ENCODE measurements at regions not wholly inside any gene's neighbourhood (a gene's known extent, or its start where the extent isn't known, plus 50 kb on each side); places are given as distances from the start of the nearest gene placed in this dataset.
"Not testable (repeated sequence)": the region's sequence is repeated elsewhere in the genome, so short reads cannot be mapped to it uniquely, and the experiment has no call there.

DNA sequence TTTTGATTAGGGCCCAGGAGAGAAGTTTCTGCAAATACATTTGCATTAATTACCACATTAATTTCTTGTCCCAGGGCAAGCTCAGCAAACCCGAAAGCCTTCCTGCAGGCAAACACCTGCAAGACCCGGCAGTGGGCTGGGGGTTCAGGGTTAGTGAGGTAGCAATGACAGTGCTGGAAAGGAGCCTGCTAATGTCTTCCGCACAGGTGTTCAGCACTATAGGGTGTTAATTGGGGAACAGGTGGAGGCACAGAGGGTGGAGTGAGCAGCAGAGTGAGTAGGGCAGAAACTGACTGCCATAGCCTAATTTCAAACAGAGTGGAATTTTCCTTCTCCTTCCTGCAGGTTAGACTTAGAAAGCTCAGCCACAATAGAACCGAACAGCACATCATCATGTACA, 50.9 kb upstream of the UBASH3B start:
- no peak for DNase-seq

DNA sequence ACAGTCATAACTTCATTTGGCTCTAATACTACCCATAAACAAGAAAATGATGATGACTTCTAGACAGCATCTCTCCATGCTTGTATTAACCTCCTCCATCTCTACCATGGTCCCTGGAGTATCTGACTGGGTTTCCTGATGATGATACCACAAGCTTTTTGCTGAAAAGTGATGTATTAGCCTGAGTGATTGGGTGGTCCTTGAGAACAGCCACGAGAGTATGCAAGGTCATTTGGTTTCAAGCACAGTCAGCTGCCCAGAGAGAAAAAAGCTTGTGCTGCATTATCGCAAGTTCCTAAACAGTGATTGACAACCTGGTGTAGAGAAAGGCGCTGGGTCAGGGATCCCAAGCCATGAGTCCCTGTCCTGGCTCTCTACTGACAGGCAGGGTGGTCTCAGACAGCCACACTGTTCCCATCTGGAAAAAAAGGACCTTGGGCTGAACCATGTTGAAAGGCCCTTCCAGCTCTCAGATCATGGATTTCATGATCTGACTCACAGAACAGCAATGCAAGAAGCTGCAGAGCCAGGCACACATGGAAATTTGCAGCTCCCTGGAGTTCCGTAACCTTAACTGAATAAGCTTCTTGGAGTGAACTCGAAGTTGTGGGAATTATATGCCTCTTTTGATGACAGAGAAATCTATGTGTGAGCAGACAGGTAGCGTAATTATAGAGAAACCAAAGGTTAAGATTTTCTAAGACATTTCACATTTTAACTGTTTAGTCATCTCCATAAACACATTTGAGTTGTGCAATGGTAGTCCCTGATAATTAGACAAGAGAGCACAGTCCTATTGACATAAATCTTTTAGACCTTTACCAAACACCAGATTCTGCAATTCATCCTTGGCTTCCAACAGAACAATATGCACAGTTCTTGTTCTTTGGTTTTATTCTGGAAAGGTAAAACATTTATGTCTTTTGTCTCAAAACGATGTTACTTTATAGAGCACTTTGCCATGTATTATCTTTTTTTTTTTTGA, 54.1 kb upstream of the UBASH3B start:
- DNase-seq, result no peak

- DNase-seq, result no peak
Observed at GRCh38 chr11:122600290-122600689, 55.2 kb upstream of the UBASH3B start.

DNA sequence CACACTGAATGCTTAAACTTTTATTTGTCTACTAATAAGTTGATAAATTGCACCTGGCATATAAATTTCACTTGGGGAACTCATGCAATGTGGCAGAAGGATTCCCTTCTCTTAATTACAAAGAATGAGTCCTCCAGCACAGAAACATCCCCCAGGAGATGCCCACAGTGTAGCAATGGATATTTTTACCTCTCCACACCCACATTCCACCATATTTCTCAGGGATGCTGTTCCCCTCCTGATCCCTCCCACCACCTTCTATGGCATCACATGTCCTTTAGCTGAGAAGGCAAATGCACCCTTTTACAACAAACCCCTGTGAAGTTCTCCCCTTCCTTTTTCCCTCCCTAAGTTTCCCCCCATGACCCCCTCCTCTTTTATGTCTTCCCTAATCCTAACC, 56.1 kb upstream of the UBASH3B start:
- DNase-seq, result no peak

DNA sequence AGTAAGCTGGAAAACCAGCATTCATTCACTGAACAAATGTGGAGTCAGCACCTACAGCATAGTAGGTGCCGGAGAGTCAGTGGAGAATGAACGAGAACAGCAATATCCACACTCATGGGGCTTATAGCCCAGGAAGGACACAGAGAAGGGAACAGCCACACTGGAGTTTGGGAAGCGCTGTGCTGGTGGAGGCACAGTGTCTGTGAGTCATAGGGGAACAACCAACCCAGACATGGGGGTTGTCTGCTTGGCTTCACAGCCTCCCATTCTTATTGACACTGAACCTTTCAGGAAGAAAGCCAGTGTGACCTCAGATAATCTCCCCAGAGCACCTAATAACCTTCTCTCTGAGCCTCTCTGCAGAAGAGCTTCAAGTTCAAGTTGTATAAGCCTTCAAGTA, 56.6 kb upstream of the UBASH3B start:
- no peak for DNase-seq

DNA sequence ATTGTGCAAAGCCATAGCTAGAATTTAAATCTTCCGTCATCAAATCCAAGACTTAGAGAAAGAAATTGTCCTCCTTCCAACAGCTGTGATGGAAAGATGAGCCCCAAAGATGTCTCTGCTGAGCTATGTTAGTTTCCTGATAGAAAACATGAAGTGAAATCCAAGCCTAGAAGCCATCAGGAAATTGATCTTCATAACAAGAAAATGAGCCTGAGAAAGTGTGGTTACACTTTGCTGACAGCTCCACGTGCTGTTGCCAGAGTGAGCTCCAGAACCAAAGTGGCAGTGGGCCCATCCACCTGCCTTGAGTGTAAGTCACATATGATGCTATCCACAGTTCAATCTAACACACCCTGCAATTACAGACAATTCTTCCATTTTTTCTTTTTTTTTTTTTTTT, 58.0 kb upstream of the UBASH3B start:
- no peak for DNase-seq

GRCh38 chr11:122594986-122595645, 60.4 kb upstream of the UBASH3B start:
- no peak for DNase-seq

- peak; percentile 26 for DNase-seq
Observed at GRCh38 chr11:122593473-122594420, 61.8 kb upstream of the UBASH3B start.

GRCh38 chr11:122592641-122593040, 62.9 kb upstream of the UBASH3B start:
- no peak for DNase-seq

GRCh38 chr11:122584670-122585069, 70.9 kb upstream of the UBASH3B start:
- no peak for DNase-seq

DNA sequence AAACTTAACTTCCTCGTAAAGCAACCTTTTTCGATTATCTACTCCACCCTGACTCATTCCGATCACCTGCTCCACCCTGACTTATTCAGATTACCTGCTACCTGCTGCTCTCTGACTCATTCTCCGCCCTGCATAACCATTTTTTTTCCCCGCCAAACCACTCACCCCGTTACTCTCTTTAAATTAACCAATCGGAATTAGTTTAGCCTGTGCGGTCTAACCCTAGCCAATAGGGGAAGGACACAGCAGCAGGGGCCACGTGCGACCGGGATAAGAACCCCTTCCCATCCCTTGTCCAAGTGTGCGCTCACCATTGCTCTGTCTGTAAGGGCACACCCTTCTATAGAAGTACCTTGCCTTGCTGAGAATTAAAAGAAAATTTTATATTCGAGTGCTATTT, 75.5 kb upstream of the UBASH3B start:
- not testable (repeated sequence) for DNase-seq

DNA sequence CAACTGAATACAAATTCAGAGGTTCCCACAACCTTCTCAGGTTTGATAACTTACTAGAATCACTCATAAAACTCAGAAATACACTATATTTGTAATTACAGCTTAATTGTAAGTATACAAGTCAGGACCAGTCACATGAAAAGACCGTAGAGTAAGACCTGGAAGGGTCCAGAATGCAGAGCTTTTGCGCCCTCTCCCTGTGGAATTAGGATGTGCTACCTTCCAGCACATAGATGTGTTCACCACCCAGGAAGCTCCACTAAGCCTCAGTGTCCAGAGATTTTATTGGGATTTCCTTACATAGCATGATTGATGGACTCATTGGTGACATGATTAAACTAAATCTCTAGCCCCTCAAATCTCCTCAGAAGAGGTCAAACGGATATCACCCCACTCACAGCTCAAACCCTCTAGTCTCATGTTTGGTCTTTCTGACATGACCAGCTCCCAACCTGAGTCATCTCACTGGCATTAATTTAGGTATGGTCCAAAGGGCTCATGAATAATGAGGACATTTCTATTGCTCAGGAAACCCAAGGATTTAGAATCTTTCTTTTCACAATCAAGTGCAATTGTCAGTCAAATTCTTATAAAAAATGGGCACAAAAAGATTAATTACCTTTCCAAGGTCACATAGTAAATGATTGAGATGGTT, 77.2 kb upstream of the UBASH3B start:
- no peak for DNase-seq

GRCh38 chr11:122572592-122572991, 82.9 kb upstream of the UBASH3B start:
- no peak for DNase-seq

DNA sequence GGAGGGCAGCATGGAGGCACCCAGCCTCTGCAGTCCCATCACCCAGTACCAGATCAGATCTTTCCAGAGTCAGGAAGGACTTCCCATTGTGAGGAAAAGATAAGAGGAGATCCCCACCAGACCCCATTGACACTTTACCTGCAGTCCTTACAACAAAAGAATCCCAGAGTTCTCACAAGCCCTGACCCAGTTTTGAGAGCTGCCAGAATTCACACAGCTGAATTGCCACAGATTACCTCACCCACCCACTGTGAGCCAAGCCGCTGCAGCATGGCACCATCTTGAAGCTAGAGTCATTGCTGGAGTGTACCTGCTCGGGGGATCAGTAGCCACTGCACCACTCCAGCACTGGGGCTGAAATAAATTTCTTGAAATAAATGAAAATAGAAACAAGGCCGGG, 91.8 kb upstream of the UBASH3B start:
- DNase-seq, result no peak

- peak; percentile 15 for DNase-seq
Observed at GRCh38 chr11:122559734-122560382, 95.7 kb upstream of the UBASH3B start.

DNA sequence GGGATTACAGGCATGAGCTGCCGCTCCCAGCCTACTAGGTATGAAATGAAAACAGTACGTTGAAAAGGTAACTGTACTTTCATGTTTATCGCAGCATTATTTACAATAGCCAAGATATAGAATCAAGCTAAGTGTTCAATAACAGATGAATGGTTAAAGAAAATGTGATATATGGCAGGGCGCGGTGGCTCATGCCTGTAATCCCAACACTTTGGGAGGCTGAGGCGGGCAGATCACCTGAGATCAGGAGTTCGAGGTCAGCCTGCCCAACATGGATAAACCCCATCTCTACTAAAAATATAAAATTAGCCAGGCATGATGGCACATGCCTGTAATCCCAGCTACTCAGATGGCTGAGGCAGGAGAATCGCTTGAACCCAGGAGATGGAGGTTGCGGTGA, 96.3 kb upstream of the UBASH3B start:
- not testable (repeated sequence) for DNase-seq

DNA sequence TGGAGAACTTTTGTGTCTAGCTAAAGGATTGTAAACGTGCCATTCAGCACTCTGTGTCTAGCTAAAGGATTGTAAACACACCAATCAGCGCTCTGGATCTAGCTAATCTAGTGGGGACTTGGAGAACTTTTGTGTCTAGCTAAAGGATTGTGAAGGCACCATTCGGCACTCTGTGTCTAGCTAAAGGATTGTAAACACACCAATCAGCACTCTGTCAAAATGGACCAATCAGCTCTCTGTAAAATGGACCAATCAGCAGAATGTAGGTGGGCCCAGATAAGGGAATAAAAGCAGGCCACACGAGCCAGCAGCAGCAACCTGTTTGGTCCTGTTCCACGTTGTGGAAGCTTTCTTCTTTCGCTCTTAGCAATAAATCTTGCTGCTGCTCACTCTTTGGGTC, 98.4 kb upstream of the UBASH3B start:
- DNase-seq, result not testable (repeated sequence)

GRCh38 chr11:122556605-122557004, 98.9 kb upstream of the UBASH3B start:
- DNase-seq, result peak; percentile 24

- no peak for DNase-seq
Observed at GRCh38 chr11:122538060-122538459, 117.5 kb upstream of the UBASH3B start.

- DNase-seq, result no peak
Observed at GRCh38 chr11:122524898-122525297, 130.6 kb upstream of the UBASH3B start.

GRCh38 chr11:122523846-122524805, 131.4 kb upstream of the UBASH3B start:
- DNase-seq, result no peak
